ENCODE measurements at regions not wholly inside any gene's neighbourhood (a gene's known extent, or its start where the extent isn't known, plus 50 kb on each side); places are given as distances from the start of the nearest gene placed in this dataset.
"Not testable (repeated sequence)": the region's sequence is repeated elsewhere in the genome, so short reads cannot be mapped to it uniquely, and the experiment has no call there.

DNA sequence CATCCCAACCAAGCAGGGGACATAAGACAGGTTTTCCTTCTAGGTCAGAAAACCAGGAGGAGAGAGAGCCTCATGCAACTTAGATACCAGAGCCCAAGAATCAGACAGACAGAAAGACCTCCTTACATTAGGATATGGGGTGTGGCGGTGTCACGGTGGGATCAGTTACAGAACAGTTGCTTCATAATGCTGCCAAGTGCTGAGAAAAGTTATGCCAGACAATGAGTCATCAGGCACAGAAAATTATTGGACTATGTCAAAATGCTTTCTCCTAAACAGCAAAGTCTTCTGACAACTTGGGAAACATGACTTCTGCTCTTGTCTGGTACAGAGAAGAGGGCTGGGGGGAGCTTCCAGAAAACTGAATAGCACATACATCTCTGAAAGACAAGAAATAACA, 1120.2 kb upstream of the TMPRSS15 start:
- no peak overlapping the region for H3K27ac ChIP-seq (replicated peaks in 1 of 4)
- H3K9me3 ChIP-seq, result no peaks in the 10 kb centered on the region
- 45% methylated on average over 2 of the region's 2 CpGs for WGBS
- no peaks in the 10 kb centered on the region for H3K4me1 ChIP-seq
- H3K4me3 ChIP-seq, result no peak overlapping the region
- TF ChIP-seq POLR2A (IDR thresholded peaks at IDR 0.05; ENCODE audit: low read depth) (no peak), EP300 (IDR thresholded peaks at IDR 0.05) (no peak), POLR2AphosphoS5 (IDR thresholded peaks at IDR 0.05) (no peak)
- TF ChIP-seq, protein P1, sequence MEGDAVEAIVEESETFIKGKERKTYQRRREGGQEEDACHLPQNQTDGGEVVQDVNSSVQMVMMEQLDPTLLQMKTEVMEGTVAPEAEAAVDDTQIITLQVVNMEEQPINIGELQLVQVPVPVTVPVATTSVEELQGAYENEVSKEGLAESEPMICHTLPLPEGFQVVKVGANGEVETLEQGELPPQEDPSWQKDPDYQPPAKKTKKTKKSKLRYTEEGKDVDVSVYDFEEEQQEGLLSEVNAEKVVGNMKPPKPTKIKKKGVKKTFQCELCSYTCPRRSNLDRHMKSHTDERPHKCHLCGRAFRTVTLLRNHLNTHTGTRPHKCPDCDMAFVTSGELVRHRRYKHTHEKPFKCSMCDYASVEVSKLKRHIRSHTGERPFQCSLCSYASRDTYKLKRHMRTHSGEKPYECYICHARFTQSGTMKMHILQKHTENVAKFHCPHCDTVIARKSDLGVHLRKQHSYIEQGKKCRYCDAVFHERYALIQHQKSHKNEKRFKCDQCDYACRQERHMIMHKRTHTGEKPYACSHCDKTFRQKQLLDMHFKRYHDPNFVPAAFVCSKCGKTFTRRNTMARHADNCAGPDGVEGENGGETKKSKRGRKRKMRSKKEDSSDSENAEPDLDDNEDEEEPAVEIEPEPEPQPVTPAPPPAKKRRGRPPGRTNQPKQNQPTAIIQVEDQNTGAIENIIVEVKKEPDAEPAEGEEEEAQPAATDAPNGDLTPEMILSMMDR (IDR thresholded peaks at IDR 0.05), result no peak
- no peak for DNase-seq (ENCODE audit: extremely low spot score)
- no peaks in the 10 kb centered on the region for H3K36me3 ChIP-seq
- intact Hi-C loops (cut with DNase I), result no loop called here
- H3K27me3 ChIP-seq, result no peaks in the 10 kb centered on the region

DNA sequence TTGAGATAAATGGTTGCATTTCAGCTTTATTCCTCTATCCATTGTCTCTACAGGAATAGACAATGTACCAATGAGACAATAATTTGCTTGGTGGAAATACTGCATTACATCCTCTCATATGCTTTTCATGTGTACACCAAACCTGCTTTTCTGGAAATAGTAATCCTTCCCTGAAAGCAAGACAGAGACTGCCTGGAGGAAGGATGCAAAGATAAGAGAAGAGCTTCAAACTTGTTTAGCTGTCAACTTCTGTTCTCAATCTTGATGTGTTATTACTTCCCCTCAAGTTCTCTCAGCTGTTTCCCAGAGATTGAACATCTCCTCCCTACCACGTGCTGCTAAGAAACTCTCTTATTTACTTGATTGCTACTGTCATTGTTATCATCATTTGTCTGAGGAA, 1125.4 kb upstream of the TMPRSS15 start:
- no peak for DNase-seq (ENCODE audit: extremely low spot score)
- intact Hi-C loops (cut with DNase I), result no loop called here
- no peak overlapping the region for H3K27ac ChIP-seq (replicated peaks in 1 of 4)
- 38% methylated on average over 1 of the region's 1 CpG for WGBS
- no peaks in the 10 kb centered on the region for H3K9me3 ChIP-seq
- TF ChIP-seq, protein P1 (IDR thresholded peaks at IDR 0.05), result no peak
- no peak for TF ChIP-seq POLR2AphosphoS5 (IDR thresholded peaks at IDR 0.05)
- no peak for TF ChIP-seq EP300 (IDR thresholded peaks at IDR 0.05)
- TF ChIP-seq POLR2A (IDR thresholded peaks at IDR 0.05; ENCODE audit: low read depth), result no peak
- H3K4me3 ChIP-seq, result no peak overlapping the region
- no peaks in the 10 kb centered on the region for H3K4me1 ChIP-seq
- H3K36me3 ChIP-seq, result no peaks in the 10 kb centered on the region
- H3K27me3 ChIP-seq, result no peaks in the 10 kb centered on the region

DNA sequence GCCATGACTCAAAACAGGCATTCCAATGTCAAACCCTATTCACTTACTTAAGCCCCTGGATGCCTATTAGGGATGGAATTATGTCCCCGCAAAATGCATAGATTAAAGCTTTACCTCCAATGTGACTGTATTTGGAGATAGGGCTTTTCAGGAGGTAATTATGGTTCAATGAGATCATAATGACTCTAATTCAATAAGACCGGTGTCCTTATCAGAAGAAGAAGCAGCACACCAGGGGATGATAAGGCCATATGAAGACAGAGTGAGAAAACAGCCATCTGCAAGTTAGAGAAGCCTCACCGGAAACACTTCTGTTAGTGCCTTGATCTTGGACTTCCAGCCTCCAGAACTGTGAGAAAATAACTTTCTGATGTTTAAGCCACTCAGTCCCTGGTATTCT, 1131.8 kb upstream of the TMPRSS15 start:
- TF ChIP-seq POLR2A (IDR thresholded peaks at IDR 0.05; ENCODE audit: low read depth), result no peak
- TF ChIP-seq EP300 (IDR thresholded peaks at IDR 0.05), result no peak
- no peak for TF ChIP-seq POLR2AphosphoS5 (IDR thresholded peaks at IDR 0.05)

DNA sequence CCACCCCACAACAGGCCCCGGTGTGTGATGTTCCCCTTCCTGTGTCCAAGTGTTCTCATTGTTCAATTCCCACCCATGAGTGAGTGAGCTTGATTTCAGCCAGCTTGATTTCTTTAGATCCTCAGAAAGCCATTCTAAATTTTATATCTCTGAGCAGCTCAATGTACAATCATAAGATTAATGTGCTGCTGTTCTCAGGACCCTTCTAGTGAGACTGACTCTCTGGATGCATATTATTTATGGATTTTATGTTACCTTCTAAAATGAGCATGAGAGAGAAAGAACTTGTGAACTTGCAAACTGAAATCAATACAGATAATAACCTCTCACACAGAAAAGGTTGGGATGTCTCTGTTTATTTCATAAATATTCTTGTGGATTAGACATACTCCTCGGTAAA, 1133.5 kb upstream of the TMPRSS15 start:
- no peak overlapping the region for H3K4me3 ChIP-seq
- no peaks in the 10 kb centered on the region for H3K36me3 ChIP-seq
- H3K27ac ChIP-seq (replicated peaks in 1 of 4), result no peak overlapping the region
- WGBS, result 85% methylated on average over 2 of the region's 2 CpGs
- DNase-seq (ENCODE audit: extremely low spot score), result no peak
- H3K4me1 ChIP-seq, result no peaks in the 10 kb centered on the region
- no peaks in the 10 kb centered on the region for H3K27me3 ChIP-seq
- intact Hi-C loops (cut with DNase I), result no loop called here
- TF ChIP-seq POLR2A (IDR thresholded peaks at IDR 0.05; ENCODE audit: low read depth), result no peak
- TF ChIP-seq EP300 (IDR thresholded peaks at IDR 0.05), result no peak
- no peak for TF ChIP-seq POLR2AphosphoS5 (IDR thresholded peaks at IDR 0.05)
- H3K9me3 ChIP-seq, result no peaks in the 10 kb centered on the region

More for the DNA sequence above, 1131.8 kb upstream of the TMPRSS15 start:
- no peak for DNase-seq (ENCODE audit: extremely low spot score)
- H3K27ac ChIP-seq (replicated peaks in 1 of 4), result no peak overlapping the region
- intact Hi-C loops (cut with DNase I), result no loop called here
- H3K27me3 ChIP-seq, result no peaks in the 10 kb centered on the region
- whole genome bisulfite sequencing, result 92% methylated on average over 3 of the region's 3 CpGs
- H3K4me3 ChIP-seq, result no peak overlapping the region
- no peaks in the 10 kb centered on the region for H3K4me1 ChIP-seq
- no peaks in the 10 kb centered on the region for H3K9me3 ChIP-seq
- no peaks in the 10 kb centered on the region for H3K36me3 ChIP-seq

DNA sequence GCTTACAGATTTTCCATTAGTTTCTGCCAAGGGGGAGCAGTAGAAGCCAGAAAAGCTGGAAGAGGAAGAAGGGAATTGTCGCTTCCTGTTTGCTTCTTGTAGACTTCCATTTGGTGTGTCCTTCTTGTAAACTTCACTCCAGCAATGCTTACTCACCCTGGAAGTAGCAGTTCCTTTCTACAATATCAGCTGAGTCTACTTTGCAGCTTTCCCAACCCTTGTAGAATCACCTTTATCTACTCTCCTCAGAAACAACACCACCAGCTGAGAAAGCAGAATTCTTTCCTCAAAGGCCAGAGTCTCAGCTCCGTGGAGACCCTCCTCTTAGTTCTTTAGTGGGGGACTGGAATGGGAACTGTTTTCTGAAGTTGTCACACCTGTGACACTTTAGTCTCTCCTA, 1136.7 kb upstream of the TMPRSS15 start:
- Histone ChIP-seq H3K27me3 (no peaks in the 10 kb centered on the region), H3K9me3 (peaks cover 0 to 5% (median 0%) of the 10 kb centered on the region in 4 donors), H3K27ac (replicated peaks in 1 of 4) (no peak overlapping the region), H3K4me3 (no peak overlapping the region), H3K4me1 (no peaks in the 10 kb centered on the region), H3K36me3 (no peaks in the 10 kb centered on the region)
- 67% methylated on average over 2 of the region's 2 CpGs for WGBS
- TF ChIP-seq POLR2AphosphoS5 (IDR thresholded peaks at IDR 0.05) (no peak), EP300 (IDR thresholded peaks at IDR 0.05) (no peak), POLR2A (IDR thresholded peaks at IDR 0.05; ENCODE audit: low read depth) (no peak)
- TF ChIP-seq, protein P1 (IDR thresholded peaks at IDR 0.05), result no peak
- DNase-seq (ENCODE audit: extremely low spot score), result no peak
- intact Hi-C loops (cut with DNase I), result no loop called here

DNA sequence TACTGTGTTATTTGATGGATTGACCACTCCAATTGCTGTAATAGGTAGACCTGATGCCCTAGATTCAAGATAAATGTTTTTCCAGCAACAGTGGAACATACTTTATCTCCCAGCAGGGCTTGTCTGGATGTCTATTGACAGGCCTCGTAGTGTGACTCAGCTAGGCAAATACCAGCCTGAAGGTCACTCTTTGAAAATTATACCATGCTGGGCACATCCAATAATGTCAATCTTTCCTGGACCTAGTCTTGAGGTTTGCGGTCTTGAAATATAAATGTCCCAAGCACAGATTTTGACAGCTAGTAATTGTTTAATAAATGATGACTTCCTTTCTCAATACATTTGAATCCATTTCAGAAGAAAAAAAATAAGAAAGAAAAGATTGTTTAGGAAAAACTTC, 1138.0 kb upstream of the TMPRSS15 start:
- WGBS, result 79% methylated on average over 2 of the region's 2 CpGs
- Histone ChIP-seq H3K27me3 (no peaks in the 10 kb centered on the region), H3K9me3 (peaks cover 0 to 5% (median 0%) of the 10 kb centered on the region in 4 donors), H3K27ac (replicated peaks in 1 of 4) (no peak overlapping the region), H3K4me1 (no peaks in the 10 kb centered on the region), H3K36me3 (no peaks in the 10 kb centered on the region), H3K4me3 (no peak overlapping the region)
- no peak for DNase-seq (ENCODE audit: extremely low spot score)
- TF ChIP-seq, protein P1 (IDR thresholded peaks at IDR 0.05), result no peak
- TF ChIP-seq EP300 (IDR thresholded peaks at IDR 0.05) (no peak), POLR2AphosphoS5 (IDR thresholded peaks at IDR 0.05) (no peak), POLR2A (IDR thresholded peaks at IDR 0.05; ENCODE audit: low read depth) (no peak)
- intact Hi-C loops (cut with DNase I), result no loop called here

DNA sequence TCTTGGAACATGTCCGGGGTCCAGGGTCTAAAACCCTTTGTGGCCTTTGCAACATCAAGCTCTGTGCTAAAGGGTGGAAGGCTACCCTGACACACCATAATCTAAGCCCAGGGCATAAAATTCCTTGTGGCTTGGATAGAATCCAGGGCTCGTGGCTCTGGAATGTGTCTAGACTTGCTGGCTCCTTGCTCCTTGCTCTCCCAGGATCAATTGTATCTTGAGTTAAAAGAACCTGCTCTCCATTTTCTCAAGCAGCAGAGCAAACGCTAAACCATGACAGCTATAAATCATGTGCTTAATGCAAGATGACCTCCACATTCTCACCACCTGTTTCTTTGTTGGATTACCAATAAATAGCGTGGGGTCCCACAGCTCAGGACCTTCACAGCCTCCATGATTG, 1140.9 kb upstream of the TMPRSS15 start:
- 68% methylated on average over 4 of the region's 4 CpGs for WGBS
- DNase-seq (ENCODE audit: extremely low spot score); intact Hi-C loops (cut with DNase I): not testable (repeated sequence)

More for the DNA sequence above, 1140.9 kb upstream of the TMPRSS15 start:
- H3K36me3 ChIP-seq; H3K9me3 ChIP-seq; H3K27me3 ChIP-seq; H3K27ac ChIP-seq (replicated peaks in 1 of 4); H3K4me1 ChIP-seq; H3K4me3 ChIP-seq: not testable (repeated sequence)
